ENCODE measurements at regions not wholly inside any gene's neighbourhood (a gene's known extent, or its start where the extent isn't known, plus 50 kb on each side); places are given as distances from the start of the nearest gene placed in this dataset.

GRCh38 chr14:100655741-100656085, 68.5 kb upstream of the BEGAIN start:
- Histone ChIP-seq H3K4me2 (ENCODE audit: low read length) (no peak overlapping the region), H4K20me1 (ENCODE audit: insufficient read depth) (no peaks in the 10 kb centered on the region), H3K9me3 (ENCODE audit: control insufficient read depth in 1 of 2, insufficient read depth in 1 of 2, low read depth in 1 of 2, low read length in 2 of 2) (no peaks in the 10 kb centered on the region), H3K27me3 (ENCODE audit: insufficient read depth, low read length) (no peaks in the 10 kb centered on the region), H3K4me3 (replicated peaks in 1 of 2; ENCODE audit: low read depth in 1 of 2, low read length in 2 of 2) (no peak overlapping the region), H3K4me1 (ENCODE audit: control insufficient read depth in 1 of 2, insufficient read depth in 2 of 2, low read length in 2 of 2) (peaks cover 4 to 45% of the 10 kb centered on the region in 2 experiments; a peak in 3 of 4 replicates), H3K27ac (ENCODE audit: low read depth, low read length) (no peak overlapping the region), H3K79me2 (ENCODE audit: insufficient read depth, low read length) (no peaks in the 10 kb centered on the region), H2AFZ (ENCODE audit: low read depth, low read length, poor library complexity, severe bottlenecking) (no peak overlapping the region), H3K9me2 (ENCODE audit: insufficient read depth) (no peaks in the 10 kb centered on the region), H3K36me3 (ENCODE audit: control insufficient read depth in 1 of 2, insufficient read depth in 2 of 2, low read length in 2 of 2) (no peaks in the 10 kb centered on the region), H3K9ac (ENCODE audit: low read length) (no peak overlapping the region)
- POLR2A ChIA-PET, result no interaction called here
- RAD21 ChIA-PET (ENCODE audit: low non-redundant PET in 1 of 2, low total read pairs in 2 of 2, uncharacterized antibody in 2 of 2, unreplicated experiment in 2 of 2), result no interaction called here
- TF ChIP-seq ELF1 (IDR thresholded peaks at IDR 0.05; ENCODE audit: borderline replicate concordance, low read depth) (no peak), FOSL1 (IDR thresholded peaks at IDR 0.05; ENCODE audit: low read depth) (no peak), SIN3A (IDR thresholded peaks at IDR 0.05; ENCODE audit: low read depth) (no peak), ZNF274 (IDR thresholded peaks at IDR 0.05; ENCODE audit: low read depth, low read length) (no peak), SP1 (IDR thresholded peaks at IDR 0.05; ENCODE audit: low read depth) (no peak), EGR1 (IDR thresholded peaks at IDR 0.05; ENCODE audit: low read depth) (no peak)
- TF ChIP-seq, protein P1, sequence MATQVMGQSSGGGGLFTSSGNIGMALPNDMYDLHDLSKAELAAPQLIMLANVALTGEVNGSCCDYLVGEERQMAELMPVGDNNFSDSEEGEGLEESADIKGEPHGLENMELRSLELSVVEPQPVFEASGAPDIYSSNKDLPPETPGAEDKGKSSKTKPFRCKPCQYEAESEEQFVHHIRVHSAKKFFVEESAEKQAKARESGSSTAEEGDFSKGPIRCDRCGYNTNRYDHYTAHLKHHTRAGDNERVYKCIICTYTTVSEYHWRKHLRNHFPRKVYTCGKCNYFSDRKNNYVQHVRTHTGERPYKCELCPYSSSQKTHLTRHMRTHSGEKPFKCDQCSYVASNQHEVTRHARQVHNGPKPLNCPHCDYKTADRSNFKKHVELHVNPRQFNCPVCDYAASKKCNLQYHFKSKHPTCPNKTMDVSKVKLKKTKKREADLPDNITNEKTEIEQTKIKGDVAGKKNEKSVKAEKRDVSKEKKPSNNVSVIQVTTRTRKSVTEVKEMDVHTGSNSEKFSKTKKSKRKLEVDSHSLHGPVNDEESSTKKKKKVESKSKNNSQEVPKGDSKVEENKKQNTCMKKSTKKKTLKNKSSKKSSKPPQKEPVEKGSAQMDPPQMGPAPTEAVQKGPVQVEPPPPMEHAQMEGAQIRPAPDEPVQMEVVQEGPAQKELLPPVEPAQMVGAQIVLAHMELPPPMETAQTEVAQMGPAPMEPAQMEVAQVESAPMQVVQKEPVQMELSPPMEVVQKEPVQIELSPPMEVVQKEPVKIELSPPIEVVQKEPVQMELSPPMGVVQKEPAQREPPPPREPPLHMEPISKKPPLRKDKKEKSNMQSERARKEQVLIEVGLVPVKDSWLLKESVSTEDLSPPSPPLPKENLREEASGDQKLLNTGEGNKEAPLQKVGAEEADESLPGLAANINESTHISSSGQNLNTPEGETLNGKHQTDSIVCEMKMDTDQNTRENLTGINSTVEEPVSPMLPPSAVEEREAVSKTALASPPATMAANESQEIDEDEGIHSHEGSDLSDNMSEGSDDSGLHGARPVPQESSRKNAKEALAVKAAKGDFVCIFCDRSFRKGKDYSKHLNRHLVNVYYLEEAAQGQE (IDR thresholded peaks at IDR 0.05; ENCODE audit: low read depth), result no peak
- intact Hi-C loops (cut with micrococcal nuclease), result loop anchor here (2.0 to 10.0 kb wide), 3 partner anchors 215 to 1009 kb away; no protein-coding TSS in a partner anchor
- no TSS peak for BruUV-seq (replicated peaks)
- CTCF ChIA-PET, result interaction anchor here (1.4 to 7.3 kb wide), 4 partner anchors 10 to 271 kb away, joined by 3 to 100 read pairs (median 23); no protein-coding TSS in a partner anchor
- DNase-seq (ENCODE audit: low read depth, low spot score) (no peak), ATAC-seq (no peak)

GRCh38 chr14:100656996-100657395, 69.7 kb upstream of the DLK1 start:
- DNase-seq (ENCODE audit: low read depth, low spot score), result no peak
- H3K9me2 ChIP-seq (ENCODE audit: insufficient read depth), result no peaks in the 10 kb centered on the region
- H2AFZ ChIP-seq (ENCODE audit: low read depth, low read length, poor library complexity, severe bottlenecking), result no peak overlapping the region
- intact Hi-C loops (cut with micrococcal nuclease), result loop anchor here (10.0 kb wide), 1 partner anchor 1008 kb away; no protein-coding TSS in a partner anchor
- no peaks in the 10 kb centered on the region for H3K79me2 ChIP-seq (ENCODE audit: insufficient read depth, low read length)
- ChIA-PET POLR2A (no interaction called here), CTCF (interaction anchor here (1.1 to 7.3 kb wide), 4 partner anchors 12 to 273 kb away, joined by 4 to 100 read pairs (median 23); no protein-coding TSS in a partner anchor), RAD21 (ENCODE audit: low non-redundant PET in 1 of 2, low total read pairs in 2 of 2, uncharacterized antibody in 2 of 2, unreplicated experiment in 2 of 2) (no interaction called here)
- no peaks in the 10 kb centered on the region for H3K9me3 ChIP-seq (ENCODE audit: control insufficient read depth in 1 of 2, insufficient read depth in 1 of 2, low read depth in 1 of 2, low read length in 2 of 2)
- H3K9ac ChIP-seq (ENCODE audit: low read length), result no peak overlapping the region
- H3K27me3 ChIP-seq (ENCODE audit: insufficient read depth, low read length), result no peaks in the 10 kb centered on the region
- H3K36me3 ChIP-seq (ENCODE audit: control insufficient read depth in 1 of 2, insufficient read depth in 2 of 2, low read length in 2 of 2), result no peaks in the 10 kb centered on the region
- no peak for ATAC-seq
- H3K27ac ChIP-seq (ENCODE audit: low read depth, low read length), result no peak overlapping the region
- H3K4me2 ChIP-seq (ENCODE audit: low read length), result no peak overlapping the region
- H4K20me1 ChIP-seq (ENCODE audit: insufficient read depth), result no peaks in the 10 kb centered on the region
- peaks cover 4 to 51% of the 10 kb centered on the region in 2 experiments; a peak in 3 of 4 replicates for H3K4me1 ChIP-seq (ENCODE audit: control insufficient read depth in 1 of 2, insufficient read depth in 2 of 2, low read length in 2 of 2)
- TF ChIP-seq EZH2 (IDR thresholded peaks at IDR 0.05) (no peak), RAD21 (IDR thresholded peaks at IDR 0.05; ENCODE audit: low read depth) (no peak), EGR1 (IDR thresholded peaks at IDR 0.05; ENCODE audit: low read depth) (no peak)
- BruUV-seq (replicated peaks), result no TSS peak
- H3K4me3 ChIP-seq (replicated peaks in 1 of 2; ENCODE audit: low read depth in 1 of 2, low read length in 2 of 2), result no peak overlapping the region

Data from HCT116 (cell line).